HCT116 (cell line): ENCODE measurements at regions not wholly inside any gene's neighbourhood (a gene's known extent, or its start where the extent isn't known, plus 50 kb on each side); places are given as distances from the start of the nearest gene placed in this dataset.

ENCODE experiments used
- ATAC-seq: fragments of 200-7000 bp; cut with Tn5 transposase; 2 replicates; pipeline ENCODE4 v1.9.1; 2020; ENCODE audit warnings: mild to moderate bottlenecking, moderate library complexity
- BruUV-seq: library from RNA; stranded (reverse); fragments of 400-500 nt; replicated peaks from 2 replicates; lab custom pipeline; 2021; lab: Mats Ljungman, UMichigan
- CTCF ChIA-PET: fragments of 300-600 bp; sonication (Branson Sonifier 250); formaldehyde crosslinking; loops from one replicate; lab custom pipeline; 2021; ENCODE audit warnings: antibody characterized with exemption; lab: Charles Lee
- POLR2A ChIA-PET: fragments of 300-600, 350-600 bp; sonication (Branson Sonifier 250); formaldehyde crosslinking; loops from one replicate; lab custom pipeline; 2021; ENCODE audit warnings: antibody characterized with exemption; lab: Charles Lee
- RAD21 ChIA-PET, 2 experiments: fragments of 300-600 bp; sonication (Branson Sonifier 250); formaldehyde crosslinking; loops; one replicate each; lab custom pipeline; 2023; ENCODE audit warnings: low total read pairs in 2 of 2; ENCODE audit not compliant: uncharacterized antibody in 2 of 2, unreplicated experiment in 2 of 2, low non-redundant PET in 1 of 2; lab: Charles Lee
- DNase-seq: peaks from one replicate; pipeline ENCODE4 v3.0.0-alpha.2; 2010; ENCODE audit warnings: low read depth, low spot score
- H2AFZ ChIP-seq: fragments of 200-600 bp; shearing (Covaris generic), sonication (generic); 2 replicates; pipeline ENCODE4 v1.6.1; 2017; ENCODE audit warnings: low read depth, mixed run types, mixed read lengths, antibody characterized with exemption, low read length; ENCODE audit not compliant: poor library complexity, severe bottlenecking
- H3K27ac ChIP-seq: 2 replicates; pipeline ENCODE4 v1.5.1; 2012; ENCODE audit warnings: low read depth, low read length
- H3K27me3 ChIP-seq: fragments of 200-600 bp; sonication (generic); 2 replicates; pipeline ENCODE4 v1.6.1; 2016; ENCODE audit warnings: mixed run types, low read length, mixed read lengths; ENCODE audit not compliant: insufficient read depth
- H3K36me3 ChIP-seq, 2 experiments: fragments of 200-500 bp in 1 of 2; fragments of 200-600 bp in 1 of 2; sonication (Bioruptor generic) in 1 of 2; sonication (generic) in 1 of 2; 2 replicates each; pipeline versions ENCODE4 v1.5.1 to v1.6.1; 2014 to 2016; ENCODE audit warnings: low read length in 2 of 2, inconsistent platforms in 1 of 2, mixed read lengths in 1 of 2, mixed run types in 1 of 2; ENCODE audit not compliant: insufficient read depth in 2 of 2, control insufficient read depth in 1 of 2
- H3K4me1 ChIP-seq, 2 experiments: fragments of 200-600 bp in 1 of 2; sonication (generic) in 1 of 2; 2 replicates each; pipeline versions ENCODE4 v1.5.1 to v1.6.1; 2012 to 2017; ENCODE audit warnings: low read length in 2 of 2, inconsistent platforms in 1 of 2, mild to moderate bottlenecking in 1 of 2, mixed read lengths in 1 of 2, mixed run types in 1 of 2, moderate library complexity in 1 of 2; ENCODE audit not compliant: insufficient read depth in 2 of 2, control insufficient read depth in 1 of 2
- H3K4me2 ChIP-seq: fragments of 200-600 bp; sonication (generic); 2 replicates; pipeline ENCODE4 v1.6.1; 2017; ENCODE audit warnings: mixed run types, low read length, mixed read lengths
- H3K4me3 ChIP-seq, 2 experiments: fragments of 200-600 bp in 1 of 2; sonication (generic) in 1 of 2; replicated peaks in 1 of 2; 2 replicates each; pipeline ENCODE4 v1.5.1; 2011 to 2016; ENCODE audit warnings: low read length in 2 of 2, control low read depth in 1 of 2, low read depth in 1 of 2, mild to moderate bottlenecking in 1 of 2, mixed read lengths in 1 of 2, mixed run types in 1 of 2
- H3K79me2 ChIP-seq: fragments of 200-600 bp; sonication (generic); 2 replicates; pipeline ENCODE4 v1.6.1; 2017; ENCODE audit warnings: mild to moderate bottlenecking, mixed run types, low read length, moderate library complexity, mixed read lengths; ENCODE audit not compliant: insufficient read depth
- H3K9ac ChIP-seq: fragments of 200-600 bp; sonication (generic); 2 replicates; pipeline ENCODE4 v1.6.1; 2016; ENCODE audit warnings: low read length, mixed read lengths
- H3K9me2 ChIP-seq: fragments of 200-600 bp; sonication (generic), shearing (Covaris generic); 2 replicates; pipeline ENCODE4 v1.6.1; 2017; ENCODE audit warnings: mixed run types, mild to moderate bottlenecking, moderate library complexity; ENCODE audit not compliant: insufficient read depth
- H3K9me3 ChIP-seq, 2 experiments: fragments of 200-500 bp in 1 of 2; fragments of 200-600 bp in 1 of 2; sonication (Bioruptor generic) in 1 of 2; sonication (generic) in 1 of 2; 2 replicates each; pipeline ENCODE4 v1.6.1; 2014 to 2017; ENCODE audit warnings: low read length in 2 of 2, mixed read lengths in 2 of 2, inconsistent platforms in 1 of 2, low read depth in 1 of 2, mild to moderate bottlenecking in 1 of 2, mixed run types in 1 of 2, moderate library complexity in 1 of 2; ENCODE audit not compliant: control insufficient read depth in 1 of 2, insufficient read depth in 1 of 2
- H4K20me1 ChIP-seq: fragments of 200-600 bp; sonication (generic), shearing (Covaris generic); 2 replicates; pipeline ENCODE4 v1.6.1; 2017; ENCODE audit warnings: mixed run types, mild to moderate bottlenecking, moderate library complexity; ENCODE audit not compliant: insufficient read depth
- ATF3 ChIP-seq: IDR thresholded peaks from 2 replicates; pipeline ENCODE4 v1.6.1; 2012
- CBX3 ChIP-seq: IDR thresholded peaks from 2 replicates; pipeline ENCODE4 v1.6.1; 2012; ENCODE audit warnings: low read depth
- CTCF ChIP-seq, 3 experiments: fragments of 200-600 bp in 1 of 3; sonication (generic) in 1 of 3; IDR thresholded peaks in 2 of 3; conservative IDR thresholded peaks in 1 of 3; 2 replicates each; pipeline ENCODE4 v1.5.1; 2012 to 2017; ENCODE audit warnings: low read depth in 2 of 3, low read length in 2 of 3, antibody characterized with exemption in 1 of 3, borderline replicate concordance in 1 of 3, control low read depth in 1 of 3, mild to moderate bottlenecking in 1 of 3, mixed read lengths in 1 of 3, mixed run types in 1 of 3, moderate library complexity in 1 of 3; ENCODE audit not compliant: insufficient read depth in 1 of 3
- ELF1 ChIP-seq: IDR thresholded peaks from 2 replicates; pipeline ENCODE4 v1.6.1; 2012; ENCODE audit warnings: low read depth, borderline replicate concordance
- EZH2 ChIP-seq: fragments of 200-600 bp; sonication (generic); IDR thresholded peaks from 2 replicates; pipeline ENCODE4 v1.6.1; 2017; ENCODE audit warnings: antibody characterized with exemption, mixed run types
- EZH2phosphoT487 ChIP-seq: fragments of 200-600 bp; IDR thresholded peaks from 2 replicates; pipeline ENCODE4 v1.6.1; 2018; ENCODE audit warnings: antibody characterized with exemption, borderline replicate concordance
- FOSL1 ChIP-seq: IDR thresholded peaks from 2 replicates; pipeline ENCODE4 v1.6.1; 2012; ENCODE audit warnings: low read depth
- JUND ChIP-seq: IDR thresholded peaks from 2 replicates; pipeline ENCODE4 v1.6.1; 2012
- MAX ChIP-seq: IDR thresholded peaks from 2 replicates; pipeline ENCODE4 v1.6.1; 2012
- POLR2A ChIP-seq: IDR thresholded peaks from 2 replicates; pipeline ENCODE4 v1.7.0; 2011; ENCODE audit warnings: borderline replicate concordance; ENCODE audit not compliant: insufficient read depth, insufficient read length; ENCODE audit errors: extremely low read depth
- RAD21 ChIP-seq: IDR thresholded peaks from 2 replicates; pipeline ENCODE4 v1.6.1; 2012; ENCODE audit warnings: low read depth, mild to moderate bottlenecking
- REST ChIP-seq: IDR thresholded peaks from 2 replicates; pipeline ENCODE4 v1.6.1; 2012; ENCODE audit warnings: low read depth
- SIN3A ChIP-seq: IDR thresholded peaks from 2 replicates; pipeline ENCODE4 v1.6.1; 2012; ENCODE audit warnings: low read depth
- SP1 ChIP-seq: IDR thresholded peaks from 2 replicates; pipeline ENCODE4 v1.6.1; 2012; ENCODE audit warnings: low read depth
- SRF ChIP-seq: IDR thresholded peaks from 2 replicates; pipeline ENCODE4 v1.6.1; 2012; ENCODE audit warnings: low read depth
- YY1 ChIP-seq: IDR thresholded peaks from 2 replicates; pipeline ENCODE4 v1.6.1; 2011; ENCODE audit warnings: low read length, low read depth, moderate library complexity, mild to moderate bottlenecking; ENCODE audit not compliant: insufficient replicate concordance; ENCODE audit errors: extremely low read depth
- ZFX ChIP-seq: fragments of 450-650 bp; IDR thresholded peaks from 2 replicates; pipeline ENCODE4 v1.6.1; 2017
- ZNF274 ChIP-seq: fragments of 200-500 bp; sonication (Bioruptor generic); IDR thresholded peaks from 2 replicates; pipeline ENCODE4 v1.6.1; 2014; ENCODE audit warnings: mild to moderate bottlenecking, low read depth, low read length, inconsistent platforms
- intact Hi-C: fragments of 100-400 bp; cut with micrococcal nuclease; formaldehyde crosslinking; loops from 2 replicates; pipeline ENCODE4 v1.10.0; 2022

GRCh38 chr3:116871905-116872304 lies 162.3 kb downstream of the TUSC7 start:
- Histone ChIP-seq H3K4me1 (no peaks in the 10 kb centered on the region), H4K20me1 (no peaks in the 10 kb centered on the region; the same call in 1 of the 2 replicates), H3K9ac (no peak overlapping the region), H2AFZ (no peak overlapping the region), H3K4me2 (no peak overlapping the region), H3K27ac (no peak overlapping the region), H3K9me3 (peaks cover 0 to 3% of the 10 kb centered on the region in 2 experiments; a peak in 1 of 4 replicates)
- no peak for ATAC-seq
- intact Hi-C loops: no loop called here
- ChIA-PET POLR2A (no interaction called here), CTCF (no interaction called here)
- TF ChIP-seq RAD21 (no peak), POLR2A (no peak), FOSL1 (no peak), ELF1 (no peak), MAX (no peak), SIN3A (no peak), ATF3 (no peak), ZFX (no peak), EZH2phosphoT487 (no peak), ZNF274 (no peak), YY1 (no peak), JUND (no peak), CTCF (IDR thresholded peaks at IDR 0.05 in 2 of 3, conservative IDR thresholded peaks at IDR 0.05 in 1 of 3; ENCODE audit: borderline replicate concordance in 1 of 3, insufficient read depth in 1 of 3, low read depth in 2 of 3, low read length in 2 of 3) (no peak), REST (no peak), EZH2 (no peak), SP1 (no peak), SRF (no peak), CBX3 (no peak)
- TF ChIP-seq, all 23 proteins: peak for 0
- no TSS peak for BruUV-seq
- Histone ChIP-seq H3K9me2 (no peaks in the 10 kb centered on the region), H3K27me3 (no peaks in the 10 kb centered on the region), H3K79me2 (no peaks in the 10 kb centered on the region), H3K4me3 (no peak overlapping the region), H3K36me3 (no peaks in the 10 kb centered on the region)
- no peak for DNase-seq
- RAD21 ChIA-PET: no interaction called here
